K562 (cell line): ENCODE measurements at regions not wholly inside any gene's neighbourhood (a gene's known extent, or its start where the extent isn't known, plus 50 kb on each side); places are given as distances from the start of the nearest gene placed in this dataset.

Source experiments
- ATAC-seq: fragments of 200-7000 bp; cut with Tn5 transposase; 3 replicates; pipeline ENCODE4 v1.9.1; 2020; ENCODE audit warnings: moderate library complexity
- BruUV-seq: library from RNA; stranded (reverse); fragments of 400-500 nt; replicated peaks from 2 replicates; lab custom pipeline; 2021; lab: Mats Ljungman, UMichigan
- CTCF ChIA-PET: fragments of 300-600 bp; formaldehyde crosslinking; extraction: SDS; loops from one replicate; lab custom pipeline; 2021; ENCODE audit warnings: low intra/inter-chr PET ratio; lab: Yijun Ruan, JAX
- POLR2A ChIA-PET: fragments of 300-600, 350-650 bp; sonication (Branson Sonifier 250); formaldehyde crosslinking; extraction: SDS; loops from one replicate; lab custom pipeline; 2021; ENCODE audit warnings: antibody characterized with exemption, inconsistent platforms; lab: Yijun Ruan, JAX
- DNase-seq, 4 experiments: peaks; one replicate each; pipeline versions ENCODE4 v3.0.0 to v3.0.0-alpha.2; 2011 to 2018; ENCODE audit warnings: low spot score in 3 of 4, mixed read lengths in 3 of 4; ENCODE audit errors: extremely low read depth in 1 of 4
- FAIRE-seq: peaks from 2 replicates; lab custom pipeline; 2011; peaks lifted over from hg19 to GRCh38; lab: Jason Lieb, UNC
- H2AFZ ChIP-seq: 2 replicates; pipeline ENCODE4 v1.6.0; 2011; ENCODE audit warnings: low read depth, low read length, control low read depth, inconsistent platforms
- H3K27ac ChIP-seq: fragments of 200-600 bp; 3 replicates; pipeline ENCODE4 v1.8.0; 2011; ENCODE audit warnings: low read depth, mild to moderate bottlenecking, control low read depth, inconsistent platforms, low read length, moderate library complexity, mixed read lengths; ENCODE audit errors: extremely low read depth
- H3K27me3 ChIP-seq, 2 experiments: fragments of 300-600 bp in 1 of 2; 2 replicates in 1 of 2; 3 replicates in 1 of 2; pipeline versions ENCODE4 v1.6.0 to v1.8.0; 2011; ENCODE audit warnings: inconsistent platforms in 2 of 2, low read length in 2 of 2, mild to moderate bottlenecking in 1 of 2, mixed read lengths in 1 of 2, moderate library complexity in 1 of 2; ENCODE audit not compliant: control insufficient read depth in 2 of 2, insufficient read depth in 2 of 2
- H3K36me3 ChIP-seq: fragments of 300-600 bp; 3 replicates; pipeline ENCODE4 v1.8.0; 2011; ENCODE audit warnings: mild to moderate bottlenecking, low read length, inconsistent platforms; ENCODE audit not compliant: control insufficient read depth, insufficient read depth
- H3K4me1 ChIP-seq, 2 experiments: fragments of 200-600 bp in 1 of 2; replicated peaks in 1 of 2; 2 replicates in 1 of 2; 3 replicates in 1 of 2; pipeline versions ENCODE4 v1.5.1 to v1.8.0; 2011; ENCODE audit warnings: inconsistent platforms in 2 of 2, low read length in 2 of 2, mild to moderate bottlenecking in 1 of 2, mixed read lengths in 1 of 2, moderate library complexity in 1 of 2; ENCODE audit not compliant: control insufficient read depth in 2 of 2, insufficient read depth in 2 of 2
- H3K4me2 ChIP-seq: 2 replicates; pipeline ENCODE4 v1.6.1; 2011; ENCODE audit warnings: low read length, control low read depth, inconsistent platforms, mixed read lengths; ENCODE audit not compliant: insufficient read depth
- H3K4me3 ChIP-seq: fragments of 200-600 bp; sonication (generic), shearing (Covaris generic); 2 replicates; pipeline ENCODE4 v1.5.1; 2016; ENCODE audit warnings: control low read depth, inconsistent platforms
- H3K79me2 ChIP-seq: fragments of 200-600 bp; 3 replicates; pipeline ENCODE4 v1.8.0; 2011; ENCODE audit warnings: low read length, inconsistent platforms; ENCODE audit not compliant: control insufficient read depth, insufficient read depth
- H3K9ac ChIP-seq, 2 experiments: 2 replicates each; pipeline versions ENCODE4 v1.6.0 to v1.6.1; 2011; ENCODE audit warnings: low read depth in 2 of 2, low read length in 2 of 2, control low read depth in 1 of 2, inconsistent platforms in 1 of 2, mild to moderate bottlenecking in 1 of 2, mixed read lengths in 1 of 2; ENCODE audit not compliant: insufficient read depth in 1 of 2
- H3K9me1 ChIP-seq: one replicate; pipeline ENCODE4 v1.6.0; 2011; ENCODE audit warnings: inconsistent platforms, mild to moderate bottlenecking, low read length, moderate library complexity; ENCODE audit not compliant: control insufficient read depth, insufficient read depth
- H3K9me3 ChIP-seq: replicated peaks from 2 replicates; pipeline ENCODE4 v1.5.1; 2011; ENCODE audit warnings: low read depth, low read length, inconsistent platforms; ENCODE audit not compliant: control insufficient read depth, insufficient read depth
- H4K20me1 ChIP-seq: replicated peaks from 2 replicates; pipeline ENCODE4 v1.6.1; 2011; ENCODE audit warnings: low read length, inconsistent platforms, mixed read lengths; ENCODE audit not compliant: control insufficient read depth, insufficient read depth
- CBFA2T3 ChIP-seq: fragments of 450-650 bp; IDR thresholded peaks from 2 replicates; pipeline ENCODE4 v1.6.1; 2017
- NFATC3 ChIP-seq: fragments of 450-650 bp; IDR thresholded peaks from 2 replicates; pipeline ENCODE4 v1.6.1; 2017; ENCODE audit warnings: mild to moderate bottlenecking
- NR2F6 ChIP-seq: fragments of 450-650 bp; formaldehyde crosslinking; IDR thresholded peaks from 2 replicates; pipeline ENCODE4 v1.4.0; 2020; ENCODE audit warnings: mild to moderate bottlenecking
- PTBP1 ChIP-seq: fragments of 200-400 bp; formaldehyde crosslinking; IDR thresholded peaks from 2 replicates; pipeline ENCODE4 v1.6.1; 2017; ENCODE audit warnings: low read depth, low read length
- RNF2 ChIP-seq: sonication (generic); IDR thresholded peaks from 2 replicates; pipeline ENCODE4 v1.6.1; 2016
- ZNF408 ChIP-seq: fragments of 250-450 bp; sonication (Bioruptor Pico); IDR thresholded peaks from 2 replicates; pipeline ENCODE4 v1.4.0; 2020; ENCODE audit warnings: low read depth, mild to moderate bottlenecking, moderate library complexity
- ZNF740 ChIP-seq, 3 experiments: fragments of 200-800 bp in 1 of 3; sonication (Bioruptor generic) in 1 of 3; sonication (generic) in 1 of 3; formaldehyde crosslinking in 1 of 3; IDR thresholded peaks; 2 replicates each; pipeline versions ENCODE4 v1.6.1 to v1.8.0; 2016 to 2022; ENCODE audit warnings: mild to moderate bottlenecking in 2 of 3, missing compliant biosample characterization in 2 of 3, missing genetic modification characterization in 2 of 3, missing genetic modification reagents in 1 of 3
- ZNF766 ChIP-seq: fragments of 200-800 bp; sonication (Bioruptor generic); conservative IDR thresholded peaks from 2 replicates; pipeline ENCODE4 v1.6.1; 2016; ENCODE audit warnings: missing genetic modification characterization, missing compliant biosample characterization
- WGBS: fragments of 100-300 bp; shearing (Covaris generic); methylation state at CpG from one replicate; pipeline ENCODE4 v1.1.6; 2016; ENCODE audit warnings: low coverage, mixed read lengths; ENCODE audit not compliant: insufficient coverage; ENCODE audit errors: missing lambda C conversion rate; 5-methylcytosine and 5-hydroxymethylcytosine counted together
- in situ Hi-C: fragments of 300-500 bp; cut with MboI; formaldehyde crosslinking; loops from 4 replicates; pipeline ENCODE4 v1.15.0; 2018; ENCODE audit warnings: inconsistent platforms, mixed read lengths
- intact Hi-C: fragments of 100-400 bp; cut with micrococcal nuclease; formaldehyde crosslinking; loops from 2 replicates; pipeline ENCODE4 v1.14.2; 2022

GRCh38 chr4:132565542-132565941 lies 583.6 kb upstream of the PCDH10 start:
- BruUV-seq, result no TSS peak
- no peak overlapping the region for H2AFZ ChIP-seq
- H3K36me3 ChIP-seq, result no peaks in the 10 kb centered on the region
- H3K79me2 ChIP-seq, result no peaks in the 10 kb centered on the region
- H3K27ac ChIP-seq, result no peak overlapping the region
- WGBS, result 0% methylated on average over 2 of the region's 2 CpGs
- no peak for FAIRE-seq
- POLR2A ChIA-PET, result no interaction called here
- intact Hi-C loops (no loop called here), in situ Hi-C loops (no loop called here)
- H4K20me1 ChIP-seq, result no peaks in the 10 kb centered on the region
- DNase-seq, result no peak
- H3K4me2 ChIP-seq, result no peak overlapping the region
- H3K27me3 ChIP-seq, result no peaks in the 10 kb centered on the region
- no peak overlapping the region for H3K4me3 ChIP-seq
- TF ChIP-seq NR2F6 (CRISPR knock-in tag) (no peak), ZNF766 (CRISPR knock-in tag) (no peak), NFATC3 (no peak), CBFA2T3 (no peak), RNF2 (no peak), ZNF408 (no peak), PTBP1 (no peak)
- no peaks in the 10 kb centered on the region for H3K4me1 ChIP-seq
- H3K9ac ChIP-seq, result no peak overlapping the region
- CTCF ChIA-PET, result no interaction called here
- no peaks in the 10 kb centered on the region for H3K9me3 ChIP-seq
- no peak for ATAC-seq
- H3K9me1 ChIP-seq, result no peaks in the 10 kb centered on the region

DNA sequence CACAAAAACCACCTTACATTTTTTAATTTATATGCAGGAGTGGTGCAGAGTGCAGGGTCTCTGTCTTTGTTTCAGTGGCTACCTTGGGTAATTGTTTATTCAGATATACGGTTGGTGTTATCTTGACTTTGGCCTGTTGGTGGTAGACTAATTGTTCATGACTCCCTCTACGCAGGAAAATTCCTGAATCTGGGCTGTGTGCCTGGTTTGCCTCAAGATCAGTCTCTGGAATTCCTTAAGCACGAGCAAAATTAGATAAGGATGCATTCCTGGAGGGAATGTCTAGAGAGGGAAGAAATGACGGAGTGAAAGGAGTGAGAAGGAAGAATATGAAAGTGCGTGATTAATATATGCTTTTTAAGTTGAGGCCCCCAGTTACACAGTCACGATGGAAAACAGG lies 576.9 kb upstream of the PCDH10 start:
- no TSS peak for BruUV-seq
- no peak for ATAC-seq
- intact Hi-C loops, result no loop called here
- TF ChIP-seq ZNF740 (CRISPR knock-in tag; IDR thresholded peaks at IDR 0.05) (no peak), ZNF740 (tag; IDR thresholded peaks at IDR 0.05) (no peak)

More for the DNA sequence above, 576.9 kb upstream of the PCDH10 start:
- H2AFZ ChIP-seq, result no peak overlapping the region
- H3K4me2 ChIP-seq, result no peak overlapping the region
- in situ Hi-C loops, result no loop called here
- POLR2A ChIA-PET, result no interaction called here
- no peaks in the 10 kb centered on the region for H3K27me3 ChIP-seq
- no peaks in the 10 kb centered on the region for H3K9me3 ChIP-seq
- CTCF ChIA-PET, result no interaction called here
- no peaks in the 10 kb centered on the region for H3K4me1 ChIP-seq
- H3K9ac ChIP-seq, result no peak overlapping the region
- DNase-seq (no peak), FAIRE-seq (no peak)
- no peaks in the 10 kb centered on the region for H4K20me1 ChIP-seq
- H3K27ac ChIP-seq, result no peak overlapping the region
- H3K79me2 ChIP-seq, result no peaks in the 10 kb centered on the region
- no peaks in the 10 kb centered on the region for H3K9me1 ChIP-seq
- no peaks in the 10 kb centered on the region for H3K36me3 ChIP-seq
- H3K4me3 ChIP-seq, result no peak overlapping the region
- 0% methylated on average over 6 of the region's 6 CpGs for WGBS
